Right renal pelvis (tissue), 4 donors: ENCODE measurements at regions not wholly inside any gene's neighbourhood (a gene's known extent, or its start where the extent isn't known, plus 50 kb on each side); places are given as distances from the start of the nearest gene placed in this dataset.

ENCODE experiments used
- DNase-seq, 4 donors: peaks; one replicate each; pipeline ENCODE4 v3.0.0-alpha.2; 2013; ENCODE audit warnings: low read depth in 4 of 4, low spot score in 3 of 4, missing footprints in 1 of 4

- no peak for DNase-seq
These were observed 89.9 kb downstream of the TSEN15 start for GRCh38 chr1:184141361-184141880.

DNA sequence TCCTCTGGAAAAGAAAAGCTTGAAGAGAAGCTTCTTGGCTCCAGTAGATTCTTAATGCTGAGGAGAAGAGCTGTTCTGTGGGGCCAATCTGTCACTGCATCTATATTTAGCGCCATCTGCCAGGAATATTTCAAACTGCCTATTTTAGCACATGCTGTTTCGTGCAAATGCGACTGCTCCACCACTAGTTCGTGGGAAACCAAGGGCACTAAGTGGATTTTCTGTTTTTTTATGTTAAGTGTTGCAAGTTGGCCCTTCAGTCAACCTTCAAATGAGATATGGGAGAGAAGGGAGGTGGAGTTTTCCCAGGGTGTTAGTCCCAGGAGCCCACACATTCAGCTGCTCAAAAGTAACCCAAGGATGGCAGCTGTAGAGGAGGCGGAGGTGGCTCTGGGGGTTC is 91.9 kb downstream of the TSEN15 start:
- no peak for DNase-seq

DNA sequence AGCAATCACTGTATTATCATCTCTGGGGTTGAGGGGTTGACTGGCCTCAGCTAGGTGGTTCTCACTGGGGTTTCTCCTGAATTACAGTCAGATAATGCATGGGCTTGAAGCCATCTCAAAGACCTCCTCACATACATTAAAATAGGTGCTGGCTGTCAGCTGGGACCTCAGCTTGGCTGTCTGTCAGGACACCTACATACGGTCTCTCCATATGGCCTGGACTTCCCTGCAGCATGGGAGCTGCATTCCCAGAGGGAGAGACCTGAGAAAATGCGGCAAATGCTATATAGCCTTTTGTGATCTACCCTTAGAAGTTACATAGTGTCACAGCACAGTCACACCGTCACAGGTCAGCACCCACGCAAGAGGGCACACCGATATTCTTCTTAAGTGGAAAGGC is 93.6 kb downstream of the TSEN15 start:
- no peak for DNase-seq

DNA sequence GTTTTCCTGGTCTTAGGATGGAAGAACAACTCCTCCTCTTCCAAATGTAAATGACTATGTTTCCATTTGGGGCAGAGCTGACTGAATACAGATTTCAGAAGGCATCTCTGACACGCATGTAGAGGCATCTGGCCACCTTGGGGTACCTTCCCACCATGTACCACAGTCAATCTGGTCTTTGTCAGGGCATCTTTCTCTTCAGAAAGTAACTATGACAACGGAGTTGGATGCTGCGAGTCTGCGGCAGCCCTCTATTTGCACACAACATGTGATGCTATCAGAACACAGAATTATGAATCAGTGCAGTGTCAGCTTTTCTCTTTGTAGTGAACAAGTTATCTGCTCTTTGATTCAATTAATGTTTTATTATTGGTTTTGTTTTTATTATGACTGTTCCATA is 94.7 kb downstream of the TSEN15 start:
- no peak for DNase-seq

GRCh38 chr1:184150776-184151531 is 99.4 kb downstream of the TSEN15 start:
- no peak for DNase-seq

GRCh38 chr1:184152434-184152898 is 100.9 kb downstream of the TSEN15 start:
- peak in 2 of 4 donors; percentile 25 to 28 for DNase-seq

DNA sequence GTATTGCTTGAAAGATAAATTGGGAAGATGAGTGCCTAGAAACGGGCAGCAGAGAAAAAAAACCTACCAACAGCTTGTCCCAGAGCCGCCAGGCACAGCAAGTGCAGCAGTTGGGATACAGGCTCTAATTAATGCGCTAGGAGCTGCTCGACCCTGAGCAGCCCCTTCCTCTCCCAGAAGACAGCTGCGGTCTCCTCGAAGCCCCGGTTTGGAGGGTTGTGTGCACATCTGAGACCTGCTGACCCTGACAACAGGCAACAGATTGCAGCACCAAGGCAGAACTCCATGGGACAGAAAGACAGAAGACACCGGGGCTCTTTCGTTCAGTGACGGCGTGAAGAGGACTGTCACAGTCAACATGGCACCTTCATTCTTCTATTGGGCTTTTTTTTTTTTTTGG is 101.4 kb downstream of the TSEN15 start:
- no peak for DNase-seq

GRCh38 chr1:184153731-184154130 is 102.2 kb downstream of the TSEN15 start:
- no peak for DNase-seq

- DNase-seq = no peak
These were observed 105.2 kb downstream of the TSEN15 start for GRCh38 chr1:184156521-184157393.

DNA sequence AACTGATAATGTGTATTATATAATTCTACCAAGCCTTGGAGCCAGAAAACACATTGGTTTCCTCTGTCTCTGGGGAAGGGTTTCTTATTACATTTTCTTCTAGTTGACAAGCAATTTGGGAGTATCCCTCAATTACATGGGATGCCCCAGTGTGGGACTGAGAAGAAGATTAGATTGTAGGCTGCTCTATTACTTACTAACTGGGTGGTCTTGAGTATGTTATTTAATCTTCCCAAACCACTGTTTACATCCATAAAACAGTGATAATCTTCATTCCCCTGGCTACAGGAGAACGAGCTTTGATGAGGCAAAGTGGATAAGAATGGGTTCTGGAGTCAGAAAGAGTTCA is 105.8 kb downstream of the TSEN15 start:
- DNase-seq = no peak

- DNase-seq = no peak
These were observed 107.6 kb downstream of the TSEN15 start for GRCh38 chr1:184158896-184159681.

DNA sequence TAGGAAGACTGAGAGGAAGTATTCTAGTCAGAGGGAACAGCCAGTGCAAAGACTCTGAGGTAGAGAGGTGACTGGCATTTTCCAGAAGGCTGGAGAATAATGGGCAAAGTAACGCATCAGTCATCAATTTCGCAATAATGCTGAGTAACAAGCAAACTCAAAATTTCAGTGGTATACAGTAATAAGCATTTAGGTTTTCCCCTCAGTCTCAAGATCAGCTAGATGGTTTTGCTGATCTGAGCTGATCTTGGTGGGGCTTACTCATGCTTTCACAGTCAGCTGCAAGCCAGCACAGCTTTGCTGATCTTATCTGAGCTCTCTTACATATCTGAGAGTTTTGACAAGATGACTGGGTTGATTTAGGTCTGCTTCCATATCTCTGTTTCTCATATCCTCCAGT is 108.7 kb downstream of the TSEN15 start:
- no peak for DNase-seq

- DNase-seq = no peak
These were observed 109.7 kb downstream of the TSEN15 start for GRCh38 chr1:184161071-184161698.

DNA sequence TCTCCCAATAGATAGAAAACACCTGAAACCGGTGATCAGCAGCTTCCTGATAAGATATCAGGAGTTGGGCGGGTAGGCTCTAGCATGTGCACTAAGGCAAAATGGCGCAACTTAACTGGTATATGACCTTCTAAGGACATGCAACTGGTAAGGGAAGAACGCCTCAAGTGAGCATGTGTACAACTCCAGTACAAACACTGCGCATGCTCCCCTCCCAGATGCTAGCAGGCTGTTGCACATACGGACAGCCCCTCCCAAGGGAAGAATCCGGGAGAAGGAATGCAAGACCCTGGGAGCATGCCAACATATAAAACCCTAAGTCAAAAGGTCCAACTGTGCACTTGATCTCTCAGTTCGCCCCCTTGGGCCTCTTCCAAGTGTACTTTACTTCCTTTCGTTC is 110.8 kb downstream of the TSEN15 start:
- DNase-seq = no peak

DNA sequence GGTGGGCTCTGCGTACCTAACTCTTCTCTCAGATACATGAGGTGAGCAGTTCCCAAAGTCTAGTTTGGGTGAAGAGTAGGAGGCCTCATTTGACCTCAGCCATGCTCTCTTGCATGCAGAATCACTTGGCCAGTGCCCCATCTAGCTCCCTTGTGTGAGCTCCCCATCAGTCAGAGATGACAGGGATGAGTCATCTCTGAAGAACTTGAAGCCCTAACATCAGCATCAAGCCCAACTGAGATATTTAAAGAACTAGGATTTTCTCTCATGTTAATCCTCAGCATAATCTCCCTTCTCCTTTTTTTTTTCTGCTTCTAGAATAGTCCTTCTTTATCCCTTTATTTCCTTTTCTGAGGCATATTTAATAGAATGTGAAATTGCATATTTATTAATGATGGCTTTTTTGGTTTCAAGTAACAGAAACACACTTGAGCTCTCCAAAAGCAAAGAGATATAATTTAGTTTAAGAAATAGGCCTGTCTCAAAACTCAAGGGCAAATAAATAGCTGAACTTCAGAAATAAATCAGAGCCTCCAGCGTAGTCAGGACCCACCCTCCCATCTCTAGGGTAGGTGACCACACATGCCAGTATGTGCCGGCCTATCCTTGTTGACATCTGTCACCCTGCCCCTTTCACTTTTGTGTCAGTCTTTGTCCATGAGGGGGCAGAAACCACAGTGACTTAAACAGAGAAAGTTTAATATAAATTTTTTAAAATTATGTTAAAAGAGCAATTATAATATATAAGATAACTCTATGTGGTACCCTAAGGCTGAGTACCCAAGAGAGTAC is 112.3 kb downstream of the TSEN15 start:
- DNase-seq = no peak

GRCh38 chr1:184164536-184164935 is 113.0 kb downstream of the TSEN15 start:
- no peak for DNase-seq

- DNase-seq = no peak
These were observed 115.0 kb downstream of the TSEN15 start for GRCh38 chr1:184166485-184166884.

DNA sequence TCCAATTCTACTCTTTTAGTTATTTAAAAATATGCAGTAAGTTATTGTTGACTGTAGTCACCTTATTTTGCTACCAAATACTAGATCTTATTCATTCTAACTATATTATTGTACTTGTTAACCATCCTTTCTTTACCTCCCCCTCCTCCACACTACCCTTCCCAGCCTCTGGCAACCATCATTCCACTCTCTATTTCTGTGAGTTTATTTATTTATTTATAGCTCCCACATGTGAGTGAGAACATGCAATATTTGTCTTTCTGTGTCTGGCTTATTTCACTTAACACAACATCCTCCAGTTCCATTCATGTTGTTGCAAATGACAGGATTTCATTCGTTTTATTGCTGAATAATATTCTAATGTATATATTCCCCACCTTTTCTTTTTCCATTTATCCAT is 115.8 kb downstream of the TSEN15 start:
- DNase-seq = no peak

DNA sequence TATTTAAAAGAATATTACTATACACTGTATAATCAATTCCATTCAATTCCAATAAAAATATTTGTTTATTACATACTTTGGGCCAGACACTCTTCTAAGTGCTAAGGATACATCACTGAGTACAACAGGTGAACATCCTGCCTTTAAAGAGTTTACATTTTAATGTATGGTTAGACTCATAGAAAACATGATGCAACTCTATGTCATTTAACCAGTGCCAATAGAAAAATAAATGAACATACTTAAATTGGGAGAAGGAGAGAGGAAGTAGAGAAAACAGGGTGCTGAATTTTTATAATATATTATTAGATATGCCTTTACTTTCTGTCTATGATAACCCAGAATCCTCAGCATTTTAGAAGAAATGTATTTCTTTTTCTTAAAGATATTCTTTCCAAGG is 119.2 kb downstream of the TSEN15 start:
- DNase-seq = no peak

- DNase-seq = no peak
These were observed 124.5 kb downstream of the TSEN15 start for GRCh38 chr1:184176058-184176457.
